H4 (cell line): ENCODE measurements at regions not wholly inside any gene's neighbourhood (a gene's known extent, or its start where the extent isn't known, plus 50 kb on each side); places are given as distances from the start of the nearest gene placed in this dataset.
"Not testable (repeated sequence)": the region's sequence is repeated elsewhere in the genome, so short reads cannot be mapped to it uniquely, and the experiment has no call there.

Source experiments
- DNase-seq: peaks from one replicate; pipeline ENCODE4 v3.0.0-alpha.2; 2015; ENCODE audit warnings: low spot score

GRCh38 chr15:38961456-38961855 lies 396.8 kb upstream of the RASGRP1 start:
- no peak for DNase-seq

- DNase-seq, result no peak
Measured at GRCh38 chr15:38961931-38962330, 397.3 kb upstream of the RASGRP1 start.

- no peak for DNase-seq
Measured at GRCh38 chr15:38972831-38973230, 408.2 kb upstream of the RASGRP1 start.

GRCh38 chr15:38975282-38975990 lies 410.8 kb upstream of the RASGRP1 start:
- DNase-seq, result no peak

- peak; percentile 45 for DNase-seq
Measured at GRCh38 chr15:38991126-38991525, 426.5 kb upstream of the RASGRP1 start.

- DNase-seq, result no peak
Measured at GRCh38 chr15:38991701-38992100, 427.1 kb upstream of the RASGRP1 start.

GRCh38 chr15:38992506-38992905 lies 427.9 kb upstream of the RASGRP1 start:
- DNase-seq, result no peak

- no peak for DNase-seq
Measured at GRCh38 chr15:38992930-38993329, 428.3 kb upstream of the RASGRP1 start.

- no peak for DNase-seq
Measured at GRCh38 chr15:38994310-38994709, 429.7 kb upstream of the RASGRP1 start.

GRCh38 chr15:38996111-38996631 lies 431.6 kb upstream of the RASGRP1 start:
- DNase-seq, result peak; percentile 65

- DNase-seq, result no peak
Measured at GRCh38 chr15:38997841-38998240, 433.2 kb upstream of the RASGRP1 start.

GRCh38 chr15:39000008-39000734 lies 435.6 kb upstream of the RASGRP1 start:
- no peak for DNase-seq

- no peak for DNase-seq
Measured at GRCh38 chr15:39009740-39010139, 445.1 kb upstream of the RASGRP1 start.

- DNase-seq, result not testable (repeated sequence)
Measured at GRCh38 chr15:39011066-39011465, 446.5 kb upstream of the RASGRP1 start.

- no peak for DNase-seq
Measured at GRCh38 chr15:39013262-39013661, 448.6 kb upstream of the RASGRP1 start.

- DNase-seq, result no peak
Measured at GRCh38 chr15:39014682-39015081, 450.1 kb upstream of the RASGRP1 start.

- peak; percentile 74 for DNase-seq
Measured at GRCh38 chr15:39016706-39017105, 452.1 kb upstream of the RASGRP1 start.

GRCh38 chr15:39018966-39019365 lies 454.4 kb upstream of the RASGRP1 start:
- DNase-seq, result no peak

GRCh38 chr15:39021341-39021740 lies 456.7 kb upstream of the RASGRP1 start:
- no peak for DNase-seq

GRCh38 chr15:39022532-39023305 lies 458.1 kb upstream of the RASGRP1 start:
- DNase-seq, result no peak

GRCh38 chr15:39025321-39025720 lies 460.7 kb upstream of the RASGRP1 start:
- no peak for DNase-seq

GRCh38 chr15:39025881-39026280 lies 461.3 kb upstream of the RASGRP1 start:
- no peak for DNase-seq
